ENCODE measurements at regions not wholly inside any gene's neighbourhood (a gene's known extent, or its start where the extent isn't known, plus 50 kb on each side); places are given as distances from the start of the nearest gene placed in this dataset.

GRCh38 chr1:213749558-213749957, 238.2 kb upstream of the PROX1 start:
- H3K9me3 ChIP-seq (ENCODE audit: control insufficient read depth, insufficient read depth, low read length), result peaks cover 21% of the 10 kb centered on the region
- dilution Hi-C loops (cut with HindIII; ENCODE audit: low sequenced_read_pairs, unreplicated experiment) (no loop called here), intact Hi-C loops (cut with micrococcal nuclease) (no loop called here), in situ Hi-C loops (cut with MboI; ENCODE audit: low sequenced_read_pairs) (no loop called here)
- H4K5ac ChIP-seq (ENCODE audit: low read depth, low read length), result no peak overlapping the region
- H2BK5ac ChIP-seq (ENCODE audit: low read depth, low read length, poor library complexity, severe bottlenecking), result no peak overlapping the region
- no peak overlapping the region for H3K4me2 ChIP-seq (ENCODE audit: low read depth, low read length)
- H3K4me3 ChIP-seq (ENCODE audit: insufficient read depth, low read depth, low read length), result no peak overlapping the region
- no peak overlapping the region for H3K27ac ChIP-seq (ENCODE audit: insufficient read depth, low read length)
- no peak overlapping the region for H3K9ac ChIP-seq (ENCODE audit: low read depth, low read length)
- H3K14ac ChIP-seq (replicated peaks; ENCODE audit: low read depth, low read length), result no peak overlapping the region
- no peak overlapping the region for H4K8ac ChIP-seq (ENCODE audit: low read depth in 2 of 2, low read length in 2 of 2)
- no CpG with 5 or more reads among the region's 8 CpGs for WGBS, 2 experiments (ENCODE audit: extremely low coverage in 2 of 2, insufficient read length in 1 of 2)
- H2AK9ac ChIP-seq (replicated peaks; ENCODE audit: low read depth, low read length, poor library complexity), result no peak overlapping the region
- no peak for DNase-seq
- no peak overlapping the region for H2BK20ac ChIP-seq (ENCODE audit: low read depth, low read length)
- no peak for TF ChIP-seq POLR2A (IDR thresholded peaks at IDR 0.05; ENCODE audit: low read depth, low read length)
- TF ChIP-seq NFE2L2 (IDR thresholded peaks at IDR 0.05; ENCODE audit: low read depth, low read length), result no peak
- TF ChIP-seq SMC3 (IDR thresholded peaks at IDR 0.05; ENCODE audit: low read depth, low read length), result no peak
- TF ChIP-seq BHLHE40 (IDR thresholded peaks at IDR 0.05; ENCODE audit: low read depth, low read length), result no peak
- TF ChIP-seq RAD21 (IDR thresholded peaks at IDR 0.05; ENCODE audit: low read length), result no peak
- no peak for TF ChIP-seq MAZ (IDR thresholded peaks at IDR 0.05; ENCODE audit: borderline replicate concordance, low read depth, low read length)
- TF ChIP-seq USF2 (IDR thresholded peaks at IDR 0.05; ENCODE audit: low read depth, low read length), result no peak
- TF ChIP-seq, protein P1, sequence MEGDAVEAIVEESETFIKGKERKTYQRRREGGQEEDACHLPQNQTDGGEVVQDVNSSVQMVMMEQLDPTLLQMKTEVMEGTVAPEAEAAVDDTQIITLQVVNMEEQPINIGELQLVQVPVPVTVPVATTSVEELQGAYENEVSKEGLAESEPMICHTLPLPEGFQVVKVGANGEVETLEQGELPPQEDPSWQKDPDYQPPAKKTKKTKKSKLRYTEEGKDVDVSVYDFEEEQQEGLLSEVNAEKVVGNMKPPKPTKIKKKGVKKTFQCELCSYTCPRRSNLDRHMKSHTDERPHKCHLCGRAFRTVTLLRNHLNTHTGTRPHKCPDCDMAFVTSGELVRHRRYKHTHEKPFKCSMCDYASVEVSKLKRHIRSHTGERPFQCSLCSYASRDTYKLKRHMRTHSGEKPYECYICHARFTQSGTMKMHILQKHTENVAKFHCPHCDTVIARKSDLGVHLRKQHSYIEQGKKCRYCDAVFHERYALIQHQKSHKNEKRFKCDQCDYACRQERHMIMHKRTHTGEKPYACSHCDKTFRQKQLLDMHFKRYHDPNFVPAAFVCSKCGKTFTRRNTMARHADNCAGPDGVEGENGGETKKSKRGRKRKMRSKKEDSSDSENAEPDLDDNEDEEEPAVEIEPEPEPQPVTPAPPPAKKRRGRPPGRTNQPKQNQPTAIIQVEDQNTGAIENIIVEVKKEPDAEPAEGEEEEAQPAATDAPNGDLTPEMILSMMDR (conservative IDR thresholded peaks at IDR 0.05; ENCODE audit: low read depth, low read length), result no peak
- no peak for TF ChIP-seq RCOR1 (IDR thresholded peaks at IDR 0.05; ENCODE audit: insufficient replicate concordance, low read length)
- TF ChIP-seq RFX5 (IDR thresholded peaks at IDR 0.05; ENCODE audit: low read depth, low read length), result no peak
- TF ChIP-seq FOS (IDR thresholded peaks at IDR 0.05; ENCODE audit: low read depth, low read length), result no peak
- TF ChIP-seq CEBPB (IDR thresholded peaks at IDR 0.05; ENCODE audit: low read depth, low read length), result no peak
- TF ChIP-seq CHD1 (IDR thresholded peaks at IDR 0.05; ENCODE audit: low read depth, low read length), result no peak
- TF ChIP-seq ELK1 (IDR thresholded peaks at IDR 0.05; ENCODE audit: borderline replicate concordance, low read depth, low read length), result no peak
- TF ChIP-seq MAFK (IDR thresholded peaks at IDR 0.05; ENCODE audit: low read depth, low read length), result no peak
- no peak for TF ChIP-seq MXI1 (IDR thresholded peaks at IDR 0.05; ENCODE audit: borderline replicate concordance, low read depth, low read length)
- no peak overlapping the region for H3K18ac ChIP-seq (ENCODE audit: low read depth, low read length)
- no peaks in the 10 kb centered on the region for H4K20me1 ChIP-seq (ENCODE audit: insufficient read depth, low read length)
- BruUV-seq (replicated peaks), result no TSS peak
- no peaks in the 10 kb centered on the region for H3K27me3 ChIP-seq (ENCODE audit: control insufficient read depth, insufficient read depth, low read length)
- H3K79me1 ChIP-seq (ENCODE audit: low read depth in 1 of 2, low read length in 2 of 2), result no peaks in the 10 kb centered on the region
- no peak for ATAC-seq (ENCODE audit: low read depth)
- H3K4ac ChIP-seq (ENCODE audit: low read depth, low read length), result no peak overlapping the region
- no peak overlapping the region for H2BK120ac ChIP-seq (ENCODE audit: low read depth, low read length)
- CTCF ChIA-PET, result no interaction called here
- no peak overlapping the region for H2AK5ac ChIP-seq (ENCODE audit: low read depth, low read length)
- H2AFZ ChIP-seq (replicated peaks; ENCODE audit: low read length, poor library complexity), result no peak overlapping the region
- POLR2A ChIA-PET (ENCODE audit: unreplicated experiment), result no interaction called here
- no peaks in the 10 kb centered on the region for H3K4me1 ChIP-seq (ENCODE audit: control insufficient read depth, insufficient read depth, low read length)
- no peaks in the 10 kb centered on the region for H3K36me3 ChIP-seq (ENCODE audit: control insufficient read depth, insufficient read depth, low read length)
- no peak overlapping the region for H3K23ac ChIP-seq (ENCODE audit: low read depth, low read length)
- no peak overlapping the region for H2BK15ac ChIP-seq (ENCODE audit: low read depth, low read length)
- no peak overlapping the region for H3K56ac ChIP-seq (ENCODE audit: extremely low read depth, insufficient read depth, low read length)
- no peaks in the 10 kb centered on the region for H3K9me1 ChIP-seq (ENCODE audit: insufficient read depth, low read length)
- H4K91ac ChIP-seq (ENCODE audit: insufficient read depth, low read depth, low read length), result no peak overlapping the region

All from IMR-90 (cell line).